SK-N-SH (cell line): ENCODE measurements at regions not wholly inside any gene's neighbourhood (a gene's known extent, or its start where the extent isn't known, plus 50 kb on each side); places are given as distances from the start of the nearest gene placed in this dataset.

Experiments used
- CTCF ChIP-seq: fragments of 200-600 bp; sonication (generic); IDR thresholded peaks from 2 replicates; pipeline ENCODE4 v1.6.1; 2017; ENCODE audit warnings: antibody characterized with exemption, mild to moderate bottlenecking, moderate library complexity
- EZH2phosphoT487 ChIP-seq: fragments of 200-600 bp; sonication (generic); IDR thresholded peaks from 2 replicates; pipeline ENCODE4 v1.6.1; 2017; ENCODE audit warnings: low read depth, mixed run types, mild to moderate bottlenecking, antibody characterized with exemption, moderate library complexity, borderline replicate concordance
- FOXM1 ChIP-seq: IDR thresholded peaks from 2 replicates; pipeline ENCODE4 v1.4.0; 2012; ENCODE audit warnings: low read depth, mild to moderate bottlenecking
- GABPA ChIP-seq: IDR thresholded peaks from 2 replicates; pipeline ENCODE4 v1.4.0; 2012; ENCODE audit warnings: low read depth, mild to moderate bottlenecking
- GATA2 ChIP-seq: sonication (generic); formaldehyde crosslinking; IDR thresholded peaks from 2 replicates; pipeline ENCODE4 v1.5.0; 2020; ENCODE audit warnings: mild to moderate bottlenecking, missing genetic modification reagents
- NRF1 ChIP-seq: IDR thresholded peaks from 2 replicates; pipeline ENCODE4 v1.6.1; 2012; ENCODE audit warnings: low read depth, mild to moderate bottlenecking, low read length
- POLR2AphosphoS5 ChIP-seq: IDR thresholded peaks from 2 replicates; pipeline ENCODE4 v1.6.1; 2012; ENCODE audit warnings: low read depth, low read length
- RCOR1 ChIP-seq: fragments of 150-350 bp; IDR thresholded peaks from 2 replicates; pipeline ENCODE4 v1.6.1; 2017; ENCODE audit warnings: antibody characterized with exemption, low read length
- SMC3 ChIP-seq: IDR thresholded peaks from 2 replicates; pipeline ENCODE4 v1.6.1; 2012; ENCODE audit warnings: low read depth, low read length, improper control_type of control experiment
- TAF1 ChIP-seq: IDR thresholded peaks from 2 replicates; pipeline ENCODE4 v1.6.1; 2012; ENCODE audit warnings: low read depth, mild to moderate bottlenecking, low read length, moderate library complexity, borderline replicate concordance
- TEAD4 ChIP-seq: IDR thresholded peaks from 2 replicates; pipeline ENCODE4 v1.4.0; 2012; ENCODE audit warnings: mild to moderate bottlenecking, borderline replicate concordance; ENCODE audit not compliant: insufficient read depth
- TF ChIP-seq, protein P1 (sequence below): IDR thresholded peaks from 2 replicates; pipeline ENCODE4 v1.4.0; 2012; ENCODE audit warnings: low read depth
- TF ChIP-seq, protein P2 (sequence below): fragments of 150-350 bp; IDR thresholded peaks from 2 replicates; pipeline ENCODE4 v1.6.1; 2017; ENCODE audit warnings: antibody characterized with exemption, low read length, low read depth, borderline replicate concordance

DNA sequence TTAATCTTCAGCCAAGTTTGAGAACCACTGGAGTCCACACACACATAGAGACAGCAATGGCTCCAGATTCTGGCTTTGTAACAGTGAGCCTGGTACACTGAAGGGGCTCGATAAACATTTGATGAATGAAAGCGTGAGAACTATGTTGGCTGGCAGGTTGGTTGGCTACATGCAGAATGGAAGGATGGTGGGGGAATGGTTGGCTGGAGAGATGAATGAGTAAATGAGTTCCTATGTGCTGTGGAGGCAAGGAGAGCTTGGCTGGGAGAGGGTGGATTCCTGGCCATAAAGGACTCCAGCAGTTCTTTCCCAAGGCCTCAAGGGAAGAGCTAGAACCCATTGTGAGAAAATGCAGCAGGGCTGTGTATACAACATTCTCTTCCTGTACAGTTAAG lies 168.0 kb upstream of the NECTIN1 start:
- TF ChIP-seq RCOR1 (no peak), GABPA (no peak), POLR2AphosphoS5 (no peak), NRF1 (no peak), CTCF (no peak), SMC3 (no peak), TAF1 (no peak), TEAD4 (no peak), GATA2 (CRISPR knock-in tag) (no peak), EZH2phosphoT487 (no peak), FOXM1 (no peak)
- TF ChIP-seq, protein P1, sequence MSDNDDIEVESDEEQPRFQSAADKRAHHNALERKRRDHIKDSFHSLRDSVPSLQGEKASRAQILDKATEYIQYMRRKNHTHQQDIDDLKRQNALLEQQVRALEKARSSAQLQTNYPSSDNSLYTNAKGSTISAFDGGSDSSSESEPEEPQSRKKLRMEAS, result no peak
- TF ChIP-seq, protein P2, sequence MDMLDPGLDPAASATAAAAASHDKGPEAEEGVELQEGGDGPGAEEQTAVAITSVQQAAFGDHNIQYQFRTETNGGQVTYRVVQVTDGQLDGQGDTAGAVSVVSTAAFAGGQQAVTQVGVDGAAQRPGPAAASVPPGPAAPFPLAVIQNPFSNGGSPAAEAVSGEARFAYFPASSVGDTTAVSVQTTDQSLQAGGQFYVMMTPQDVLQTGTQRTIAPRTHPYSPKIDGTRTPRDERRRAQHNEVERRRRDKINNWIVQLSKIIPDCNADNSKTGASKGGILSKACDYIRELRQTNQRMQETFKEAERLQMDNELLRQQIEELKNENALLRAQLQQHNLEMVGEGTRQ, result no peak
